ENCODE measurements at regions not wholly inside any gene's neighbourhood (a gene's known extent, or its start where the extent isn't known, plus 50 kb on each side); places are given as distances from the start of the nearest gene placed in this dataset.

- H3K9me3 ChIP-seq (ENCODE audit: insufficient read depth in 2 of 2, low read depth in 1 of 2, low read length in 1 of 2): no peaks in the 10 kb centered on the region
- no peaks in the 10 kb centered on the region for H3K79me2 ChIP-seq (ENCODE audit: control insufficient read depth in 1 of 2, insufficient read depth in 2 of 2, low read length in 2 of 2)
- no peak overlapping the region for H3K4ac ChIP-seq (replicated peaks; ENCODE audit: insufficient read length, low read depth, low read length)
- no peaks in the 10 kb centered on the region for H3K23me2 ChIP-seq (ENCODE audit: low read depth, low read length)
- CTCF ChIA-PET (ENCODE audit: partially characterized antibody): interaction anchor here (1.0 kb wide), 1 partner anchor 218 kb away, joined by 3 read pairs; no protein-coding TSS in a partner anchor
- no peak overlapping the region for H3K4me2 ChIP-seq (ENCODE audit: insufficient read depth in 1 of 2, low read depth in 2 of 2, low read length in 2 of 2)
- no peaks in the 10 kb centered on the region for H3K27me3 ChIP-seq (replicated peaks in 1 of 4; ENCODE audit: control insufficient read depth in 3 of 4, extremely low read depth in 1 of 4, insufficient read depth in 3 of 4, low read length in 3 of 4)
- H3K4me3 ChIP-seq (ENCODE audit: extremely low read depth in 1 of 4, insufficient read depth in 2 of 4, low read depth in 3 of 4, low read length in 4 of 4): no peak overlapping the region
- no peak overlapping the region for H2BK12ac ChIP-seq (ENCODE audit: low read depth, low read length)
- no peaks in the 10 kb centered on the region for H3K36me3 ChIP-seq (ENCODE audit: control insufficient read depth in 2 of 4, insufficient read depth in 4 of 4, low read length in 3 of 4)
- no peak overlapping the region for H3K18ac ChIP-seq (ENCODE audit: extremely low read depth, low read length)
- DNase-seq (ENCODE audit: low read depth in 1 of 2, low spot score in 2 of 2) (no peak), FAIRE-seq (no peak)
- H2BK20ac ChIP-seq (ENCODE audit: low read length): no peak overlapping the region
- H4K8ac ChIP-seq (ENCODE audit: extremely low read depth, insufficient read depth, low read length): no peak overlapping the region
- no peak overlapping the region for H3K23ac ChIP-seq (ENCODE audit: insufficient read length)
- H2BK5ac ChIP-seq (ENCODE audit: low read depth, low read length): no peak overlapping the region
- H3K14ac ChIP-seq (ENCODE audit: insufficient read length): no peak overlapping the region
- H3K4me1 ChIP-seq (replicated peaks in 1 of 4; ENCODE audit: control insufficient read depth in 3 of 4, insufficient read depth in 4 of 4, low read length in 3 of 4): no peaks in the 10 kb centered on the region
- H2AK5ac ChIP-seq (ENCODE audit: low read depth, low read length): no peak overlapping the region
- no peak overlapping the region for H2AFZ ChIP-seq (ENCODE audit: low read length)
- H4K91ac ChIP-seq (replicated peaks; ENCODE audit: insufficient read length, low read length): no peak overlapping the region
- no peak overlapping the region for H3K56ac ChIP-seq (replicated peaks; ENCODE audit: insufficient read length, low read depth, low read length)
- H3K79me1 ChIP-seq (ENCODE audit: low read depth, low read length): no peaks in the 10 kb centered on the region
- H3K9ac ChIP-seq (replicated peaks in 1 of 4; ENCODE audit: extremely low read depth in 1 of 4, low read depth in 3 of 4, low read length in 3 of 4): no peak overlapping the region
- no peak overlapping the region for H4K5ac ChIP-seq (ENCODE audit: insufficient read length, low read depth, low read length)
- no peaks in the 10 kb centered on the region for H4K20me1 ChIP-seq (replicated peaks in 1 of 2; ENCODE audit: control insufficient read depth in 1 of 2, insufficient read depth in 2 of 2, low read length in 2 of 2)
- no peak overlapping the region for H2BK120ac ChIP-seq (replicated peaks; ENCODE audit: low read depth, low read length)
- H3K27ac ChIP-seq (ENCODE audit: low read depth, low read length): no peak overlapping the region
- POLR2A ChIA-PET (ENCODE audit: partially characterized antibody): no interaction called here
- H2BK15ac ChIP-seq (ENCODE audit: low read length): no peak overlapping the region
- TF ChIP-seq SAP30 (IDR thresholded peaks at IDR 0.05; ENCODE audit: insufficient read depth, insufficient replicate concordance, low read length): no peak
- no peak for TF ChIP-seq ATF3 (IDR thresholded peaks at IDR 0.05; ENCODE audit: insufficient read depth, low read depth, low read length)
- no peak for TF ChIP-seq MAX (IDR thresholded peaks at IDR 0.05)
- TF ChIP-seq KDM1A (IDR thresholded peaks at IDR 0.05; ENCODE audit: borderline replicate concordance, low read length): no peak
- TF ChIP-seq CTCF (IDR thresholded peaks at IDR 0.05; ENCODE audit: control extremely low read depth in 1 of 3, insufficient read depth in 1 of 3, low read depth in 1 of 3, low read length in 3 of 3): no peak
- TF ChIP-seq TBP (IDR thresholded peaks at IDR 0.05; ENCODE audit: low read depth, low read length): no peak
- no peak for TF ChIP-seq SP2 (IDR thresholded peaks at IDR 0.05; ENCODE audit: low read length)
- TF ChIP-seq BRCA1 (IDR thresholded peaks at IDR 0.05; ENCODE audit: low read depth, low read length): no peak
- no peak for TF ChIP-seq EZH2 (IDR thresholded peaks at IDR 0.05; ENCODE audit: low read depth, low read length, severe bottlenecking)
- TF ChIP-seq ZNF274 (IDR thresholded peaks at IDR 0.05; ENCODE audit: borderline replicate concordance, extremely low read depth, low read length): no peak
- TF ChIP-seq SRF (IDR thresholded peaks at IDR 0.05; ENCODE audit: low read depth, low read length): no peak
- no peak for TF ChIP-seq TAF7 (optimal IDR thresholded peaks at IDR 0.05; ENCODE audit: borderline replicate concordance, low read depth, low read length)
- TF ChIP-seq JUN (IDR thresholded peaks at IDR 0.05; ENCODE audit: low read depth, low read length): no peak
These were observed 216.7 kb downstream of the FRK start for GRCh38 chr6:115843945-115844344.
